Chondrocyte (in vitro differentiated cells): ENCODE measurements at regions not wholly inside any gene's neighbourhood (a gene's known extent, or its start where the extent isn't known, plus 50 kb on each side); places are given as distances from the start of the nearest gene placed in this dataset.
"Not testable (repeated sequence)": the region's sequence is repeated elsewhere in the genome, so short reads cannot be mapped to it uniquely, and the experiment has no call there.

Source experiments
- DNase-seq: peaks from one replicate; pipeline ENCODE4 v3.0.0; 2021; ENCODE audit warnings: mixed read lengths, low spot score
- H3K27ac Mint-ChIP-seq: one replicate; pipeline ENCODE4 v1.8.0; 2021; ENCODE audit warnings: mild to moderate bottlenecking, moderate library complexity, mixed read lengths; ENCODE audit not compliant: unreplicated experiment
- H3K27me3 Mint-ChIP-seq: 2 replicates; pipeline ENCODE4 v1.8.0; 2021; ENCODE audit warnings: low read depth, mixed read lengths
- H3K36me3 Mint-ChIP-seq: 2 replicates; pipeline ENCODE4 v1.8.0; 2021; ENCODE audit warnings: low read depth, mixed read lengths
- H3K4me1 Mint-ChIP-seq: 2 replicates; pipeline ENCODE4 v1.8.0; 2021; ENCODE audit warnings: low read depth, mild to moderate bottlenecking, mixed read lengths
- H3K4me3 Mint-ChIP-seq: one replicate; pipeline ENCODE4 v1.8.0; 2021; ENCODE audit warnings: mild to moderate bottlenecking, moderate library complexity, mixed read lengths; ENCODE audit not compliant: unreplicated experiment
- H3K9me3 Mint-ChIP-seq: 2 replicates; pipeline ENCODE4 v1.8.0; 2021; ENCODE audit warnings: low read depth, mixed read lengths
- TF ChIP-seq, protein P1 (sequence below): fragments of 200-600 bp; sonication (generic); IDR thresholded peaks from 2 replicates; pipeline ENCODE4 v1.5.0; 2021; ENCODE audit warnings: antibody characterized with exemption, mild to moderate bottlenecking, moderate library complexity

DNA sequence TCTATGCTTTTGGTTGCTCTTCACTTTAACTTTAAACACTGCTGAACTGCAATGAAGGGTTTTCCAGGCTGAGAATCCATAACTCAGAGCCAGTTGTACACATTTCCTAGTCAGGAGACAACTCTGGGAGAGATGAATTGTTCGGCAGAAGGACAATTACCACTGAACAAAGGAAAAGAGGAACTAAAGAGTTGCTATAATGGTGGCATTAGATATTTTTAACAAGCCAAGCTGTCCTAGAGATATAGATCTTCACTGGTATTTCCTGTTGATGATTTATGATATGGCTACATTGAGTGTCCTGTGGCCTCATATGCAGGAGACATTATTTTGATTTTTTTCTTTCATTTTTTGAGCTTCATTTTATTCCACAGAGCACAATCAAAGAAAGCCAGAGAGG is 219.1 kb upstream of the PCSK5 start:
- TF ChIP-seq, protein P1, sequence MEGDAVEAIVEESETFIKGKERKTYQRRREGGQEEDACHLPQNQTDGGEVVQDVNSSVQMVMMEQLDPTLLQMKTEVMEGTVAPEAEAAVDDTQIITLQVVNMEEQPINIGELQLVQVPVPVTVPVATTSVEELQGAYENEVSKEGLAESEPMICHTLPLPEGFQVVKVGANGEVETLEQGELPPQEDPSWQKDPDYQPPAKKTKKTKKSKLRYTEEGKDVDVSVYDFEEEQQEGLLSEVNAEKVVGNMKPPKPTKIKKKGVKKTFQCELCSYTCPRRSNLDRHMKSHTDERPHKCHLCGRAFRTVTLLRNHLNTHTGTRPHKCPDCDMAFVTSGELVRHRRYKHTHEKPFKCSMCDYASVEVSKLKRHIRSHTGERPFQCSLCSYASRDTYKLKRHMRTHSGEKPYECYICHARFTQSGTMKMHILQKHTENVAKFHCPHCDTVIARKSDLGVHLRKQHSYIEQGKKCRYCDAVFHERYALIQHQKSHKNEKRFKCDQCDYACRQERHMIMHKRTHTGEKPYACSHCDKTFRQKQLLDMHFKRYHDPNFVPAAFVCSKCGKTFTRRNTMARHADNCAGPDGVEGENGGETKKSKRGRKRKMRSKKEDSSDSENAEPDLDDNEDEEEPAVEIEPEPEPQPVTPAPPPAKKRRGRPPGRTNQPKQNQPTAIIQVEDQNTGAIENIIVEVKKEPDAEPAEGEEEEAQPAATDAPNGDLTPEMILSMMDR = no peak
- Mint-ChIP-seq H3K4me3 (no peak overlapping the region), H3K9me3 (peaks cover 4% of the 10 kb centered on the region), H3K27ac (no peak overlapping the region), H3K4me1 (no peaks in the 10 kb centered on the region), H3K27me3 (peaks cover 17% of the 10 kb centered on the region), H3K36me3 (no peaks in the 10 kb centered on the region)
- no peak for DNase-seq

GRCh38 chr9:75672478-75672877 is 218.0 kb upstream of the PCSK5 start:
- no peak for DNase-seq
- Mint-ChIP-seq H3K27ac (no peak overlapping the region), H3K4me3 (no peak overlapping the region), H3K27me3 (peaks cover 12% of the 10 kb centered on the region), H3K36me3 (no peaks in the 10 kb centered on the region), H3K9me3 (peaks cover 4% of the 10 kb centered on the region), H3K4me1 (no peaks in the 10 kb centered on the region)
- TF ChIP-seq, protein P1 = no peak

DNA sequence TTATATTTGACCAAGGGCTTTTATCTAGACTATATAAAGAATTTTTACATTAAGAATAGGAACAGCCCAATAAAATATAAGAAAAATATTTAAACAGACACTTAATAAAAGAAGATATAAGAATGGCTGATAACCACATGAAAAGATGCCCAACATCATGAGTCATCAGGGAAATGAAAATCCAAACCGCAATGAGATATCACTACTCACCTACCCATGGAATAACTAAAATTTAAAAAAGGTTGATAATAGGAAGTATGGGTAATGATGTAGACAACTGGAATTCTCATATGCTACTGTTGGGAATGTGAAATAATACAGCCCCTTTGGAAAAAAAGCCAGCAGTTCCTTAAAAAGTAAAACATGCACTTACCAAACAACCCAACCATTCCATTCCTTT is 206.9 kb upstream of the PCSK5 start:
- Mint-ChIP-seq H3K4me1 (no peaks in the 10 kb centered on the region), H3K27ac (no peak overlapping the region), H3K9me3 (peaks cover 5% of the 10 kb centered on the region), H3K27me3 (peaks cover 24% of the 10 kb centered on the region), H3K4me3 (no peak overlapping the region), H3K36me3 (no peaks in the 10 kb centered on the region)
- TF ChIP-seq, protein P1 = no peak
- no peak for DNase-seq

DNA sequence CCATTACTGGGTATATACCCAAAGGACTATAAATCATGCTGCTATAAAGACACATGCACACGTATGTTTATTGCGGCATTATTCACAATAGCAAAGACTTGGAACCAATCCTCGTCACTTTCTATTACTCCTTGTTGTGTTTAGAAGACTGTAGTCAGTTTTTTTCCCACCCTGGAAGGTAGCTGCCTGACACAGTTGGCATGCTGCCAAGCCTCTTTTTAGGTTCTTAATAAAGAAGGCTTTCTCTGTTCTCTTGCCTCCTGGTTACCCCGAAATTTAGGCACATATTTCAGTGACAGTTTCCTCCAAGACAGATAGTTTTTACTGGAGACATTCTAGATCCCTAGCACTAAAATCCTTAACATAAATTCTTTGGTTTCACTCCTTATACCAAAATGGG is 205.4 kb upstream of the PCSK5 start:
- TF ChIP-seq, protein P1 = no peak
- Mint-ChIP-seq H3K4me3 (no peak overlapping the region), H3K36me3 (no peaks in the 10 kb centered on the region), H3K4me1 (no peaks in the 10 kb centered on the region), H3K9me3 (peaks cover 5% of the 10 kb centered on the region), H3K27ac (no peak overlapping the region), H3K27me3 (peaks cover 12% of the 10 kb centered on the region)
- DNase-seq = no peak

- H3K27me3 Mint-ChIP-seq = peaks cover 14% of the 10 kb centered on the region
- H3K27ac Mint-ChIP-seq = no peak overlapping the region
- H3K9me3 Mint-ChIP-seq = peaks cover 2% of the 10 kb centered on the region
These were observed 203.0 kb upstream of the PCSK5 start for GRCh38 chr9:75687359-75687953.

DNA sequence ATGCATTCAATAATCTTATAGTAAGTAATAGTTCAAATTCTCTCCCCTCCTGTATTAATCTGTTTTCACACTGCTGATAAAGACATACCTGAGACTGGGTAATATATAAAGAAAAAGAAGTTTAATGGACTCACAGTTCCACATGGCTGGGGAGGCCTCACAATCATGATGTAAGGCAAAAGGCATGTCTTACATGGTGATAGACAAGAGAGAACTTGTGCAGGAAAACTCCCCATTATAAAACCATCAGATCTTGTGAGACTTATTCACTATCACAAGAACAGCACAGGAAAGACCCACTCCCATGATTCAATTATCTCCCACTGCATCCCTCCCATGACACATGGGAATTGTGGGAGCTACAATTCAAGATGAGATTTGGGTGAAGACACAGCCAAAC is 199.9 kb upstream of the PCSK5 start:
- not testable (repeated sequence) for H3K36me3 Mint-ChIP-seq, H3K4me1 Mint-ChIP-seq, H3K27ac Mint-ChIP-seq, H3K4me3 Mint-ChIP-seq, DNase-seq, H3K9me3 Mint-ChIP-seq
- H3K27me3 Mint-ChIP-seq = peaks cover 16% of the 10 kb centered on the region

More at GRCh38 chr9:75687359-75687953, 203.0 kb upstream of the PCSK5 start:
- Mint-ChIP-seq H3K4me1 (no peaks in the 10 kb centered on the region), H3K4me3 (no peak overlapping the region), H3K36me3 (no peaks in the 10 kb centered on the region)
- TF ChIP-seq, protein P1 = no peak
- DNase-seq = no peak
